ENCODE measurements at regions not wholly inside any gene's neighbourhood (a gene's known extent, or its start where the extent isn't known, plus 50 kb on each side); places are given as distances from the start of the nearest gene placed in this dataset.

DNA sequence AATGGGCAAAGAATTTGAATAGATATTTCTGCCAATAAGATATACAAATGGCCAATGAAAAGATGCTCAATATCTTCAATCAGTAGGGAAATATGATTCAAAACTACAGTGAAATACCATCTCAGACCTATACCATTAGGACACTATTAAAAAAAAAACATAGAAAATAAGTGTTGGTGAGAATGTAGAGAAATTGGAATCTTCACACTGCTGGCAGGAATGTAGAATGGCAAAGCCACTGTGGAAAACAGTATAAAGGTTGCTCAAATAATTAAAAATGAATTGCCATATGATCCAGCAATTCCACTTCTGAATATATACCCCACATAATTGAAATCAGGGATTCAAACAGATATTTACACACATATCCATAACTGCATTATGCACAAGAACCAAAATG lies 88.1 kb upstream of the STARD13 start:
- Histone ChIP-seq H3K9me3 (ENCODE audit: insufficient read depth, low read length) (no peaks in the 10 kb centered on the region), H3K9ac (ENCODE audit: insufficient read length, low read depth) (no peak overlapping the region), H3K4me1 (ENCODE audit: insufficient read depth, insufficient read length) (no peaks in the 10 kb centered on the region), H3K27me3 (ENCODE audit: insufficient read depth, insufficient read length) (no peaks in the 10 kb centered on the region), H3K4me3 (ENCODE audit: insufficient read length, low read depth) (no peak overlapping the region), H3K36me3 (ENCODE audit: insufficient read depth, insufficient read length, low read length) (no peaks in the 10 kb centered on the region)
- no peak for TF ChIP-seq ZNF274 (IDR thresholded peaks at IDR 0.05; ENCODE audit: low read depth, low read length)
- no peak for TF ChIP-seq YY1 (IDR thresholded peaks at IDR 0.05; ENCODE audit: insufficient read depth, insufficient read length)
- TF ChIP-seq SUZ12 (IDR thresholded peaks at IDR 0.05; ENCODE audit: extremely low read depth, insufficient read depth, insufficient read length) = no peak
- no peak for DNase-seq (ENCODE audit: low read depth, low spot score)

- Histone ChIP-seq H3K9me3 (ENCODE audit: insufficient read depth, low read length) (no peaks in the 10 kb centered on the region), H3K27me3 (ENCODE audit: insufficient read depth, insufficient read length) (no peaks in the 10 kb centered on the region), H3K4me3 (ENCODE audit: insufficient read length, low read depth) (no peak overlapping the region), H3K9ac (ENCODE audit: insufficient read length, low read depth) (no peak overlapping the region), H3K36me3 (ENCODE audit: insufficient read depth, insufficient read length, low read length) (no peaks in the 10 kb centered on the region), H3K4me1 (ENCODE audit: insufficient read depth, insufficient read length) (no peaks in the 10 kb centered on the region)
- no peak for DNase-seq (ENCODE audit: low read depth, low spot score)
- TF ChIP-seq YY1 (IDR thresholded peaks at IDR 0.05; ENCODE audit: insufficient read depth, insufficient read length) = no peak
- no peak for TF ChIP-seq ZNF274 (IDR thresholded peaks at IDR 0.05; ENCODE audit: low read depth, low read length)
- TF ChIP-seq SUZ12 (IDR thresholded peaks at IDR 0.05; ENCODE audit: extremely low read depth, insufficient read depth, insufficient read length) = no peak
Observed at GRCh38 chr13:33375421-33375820, 89.9 kb upstream of the STARD13 start.

DNA sequence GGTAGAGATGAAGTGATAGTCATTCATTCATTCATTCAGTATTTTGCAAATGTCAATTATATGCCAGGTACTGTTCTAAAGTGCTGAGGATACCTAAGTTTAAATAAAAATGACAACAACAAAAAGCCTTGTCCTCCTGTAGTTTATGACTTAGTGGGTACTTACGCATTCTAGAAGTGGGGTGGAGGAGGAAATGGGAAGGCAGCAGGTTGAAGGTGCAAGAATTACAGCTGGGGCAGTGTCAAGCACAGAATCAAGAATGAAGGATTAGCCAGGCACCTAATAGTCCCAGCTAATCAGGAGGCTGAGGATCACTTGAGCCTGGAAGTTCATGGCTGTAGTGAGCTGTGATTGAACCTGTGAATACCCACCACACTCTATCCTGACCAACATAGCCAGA lies 90.7 kb upstream of the STARD13 start:
- no peak overlapping the region for H3K9ac ChIP-seq (ENCODE audit: insufficient read length, low read depth)
- H3K36me3 ChIP-seq (ENCODE audit: insufficient read depth, insufficient read length, low read length) = no peaks in the 10 kb centered on the region
- no peak for TF ChIP-seq YY1 (IDR thresholded peaks at IDR 0.05; ENCODE audit: insufficient read depth, insufficient read length)
- TF ChIP-seq ZNF274 (IDR thresholded peaks at IDR 0.05; ENCODE audit: low read depth, low read length) = no peak
- TF ChIP-seq SUZ12 (IDR thresholded peaks at IDR 0.05; ENCODE audit: extremely low read depth, insufficient read depth, insufficient read length) = no peak
- no peak overlapping the region for H3K4me3 ChIP-seq (ENCODE audit: insufficient read length, low read depth)
- H3K27me3 ChIP-seq (ENCODE audit: insufficient read depth, insufficient read length) = no peaks in the 10 kb centered on the region
- no peaks in the 10 kb centered on the region for H3K9me3 ChIP-seq (ENCODE audit: insufficient read depth, low read length)
- no peaks in the 10 kb centered on the region for H3K4me1 ChIP-seq (ENCODE audit: insufficient read depth, insufficient read length)
- DNase-seq (ENCODE audit: low read depth, low spot score) = no peak

- Histone ChIP-seq H3K9ac (ENCODE audit: insufficient read length, low read depth) (no peak overlapping the region), H3K36me3 (ENCODE audit: insufficient read depth, insufficient read length, low read length) (no peaks in the 10 kb centered on the region), H3K27me3 (ENCODE audit: insufficient read depth, insufficient read length) (no peaks in the 10 kb centered on the region), H3K4me1 (ENCODE audit: insufficient read depth, insufficient read length) (no peaks in the 10 kb centered on the region), H3K4me3 (ENCODE audit: insufficient read length, low read depth) (no peak overlapping the region), H3K9me3 (ENCODE audit: insufficient read depth, low read length) (no peaks in the 10 kb centered on the region)
- no peak for TF ChIP-seq YY1 (IDR thresholded peaks at IDR 0.05; ENCODE audit: insufficient read depth, insufficient read length)
- no peak for TF ChIP-seq SUZ12 (IDR thresholded peaks at IDR 0.05; ENCODE audit: extremely low read depth, insufficient read depth, insufficient read length)
- TF ChIP-seq ZNF274 (IDR thresholded peaks at IDR 0.05; ENCODE audit: low read depth, low read length) = no peak
- no peak for DNase-seq (ENCODE audit: low read depth, low spot score)
Observed at GRCh38 chr13:33377411-33377810, 91.9 kb upstream of the STARD13 start.

DNA sequence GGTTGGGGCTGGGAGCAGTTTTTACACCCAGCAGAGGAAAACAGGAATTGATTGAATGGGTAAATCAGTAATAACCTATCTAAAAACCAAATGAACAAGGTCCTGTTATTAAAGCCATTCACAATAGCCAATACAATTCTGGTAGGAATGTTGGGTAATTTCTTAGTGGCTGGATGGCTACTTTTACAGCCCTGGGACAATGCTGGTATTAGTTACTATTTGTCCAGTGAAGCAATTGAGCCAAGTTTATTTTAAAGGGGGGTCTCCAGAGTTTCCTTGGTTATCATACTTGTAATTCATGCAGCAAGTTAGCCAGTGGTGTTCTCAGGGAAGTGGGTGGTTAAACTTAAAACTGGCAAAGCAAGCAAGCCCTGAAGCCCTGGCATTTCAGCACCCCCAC lies 92.3 kb upstream of the STARD13 start:
- no peak for DNase-seq (ENCODE audit: low read depth, low spot score)
- Histone ChIP-seq H3K4me3 (ENCODE audit: insufficient read length, low read depth) (no peak overlapping the region), H3K9me3 (ENCODE audit: insufficient read depth, low read length) (no peaks in the 10 kb centered on the region), H3K9ac (ENCODE audit: insufficient read length, low read depth) (no peak overlapping the region), H3K4me1 (ENCODE audit: insufficient read depth, insufficient read length) (no peaks in the 10 kb centered on the region), H3K27me3 (ENCODE audit: insufficient read depth, insufficient read length) (no peaks in the 10 kb centered on the region), H3K36me3 (ENCODE audit: insufficient read depth, insufficient read length, low read length) (no peaks in the 10 kb centered on the region)
- TF ChIP-seq ZNF274 (IDR thresholded peaks at IDR 0.05; ENCODE audit: low read depth, low read length) = no peak

DNA sequence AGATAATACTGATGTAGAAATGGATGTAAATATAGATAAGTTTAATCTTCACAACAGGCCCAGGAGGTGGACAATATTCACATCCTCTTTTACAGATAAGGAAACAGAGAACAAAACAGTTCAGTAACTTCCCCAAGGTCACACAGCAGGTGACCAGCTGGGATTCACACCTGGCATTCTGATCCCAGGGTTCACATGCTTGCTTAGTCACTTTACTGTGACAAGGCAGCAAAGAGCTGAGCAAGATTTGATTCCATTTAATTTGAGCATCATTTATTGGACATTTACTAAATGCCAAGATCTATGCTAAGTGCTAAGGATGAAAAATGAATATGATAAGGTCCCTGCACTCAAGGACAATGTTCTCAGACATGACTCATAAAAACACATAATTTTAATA lies 94.1 kb upstream of the STARD13 start:
- H3K27me3 ChIP-seq (ENCODE audit: insufficient read depth, insufficient read length) = no peaks in the 10 kb centered on the region
- no peak overlapping the region for H3K9ac ChIP-seq (ENCODE audit: insufficient read length, low read depth)
- no peaks in the 10 kb centered on the region for H3K36me3 ChIP-seq (ENCODE audit: insufficient read depth, insufficient read length, low read length)
- TF ChIP-seq YY1 (IDR thresholded peaks at IDR 0.05; ENCODE audit: insufficient read depth, insufficient read length) (no peak), SUZ12 (IDR thresholded peaks at IDR 0.05; ENCODE audit: extremely low read depth, insufficient read depth, insufficient read length) (no peak)
- DNase-seq (ENCODE audit: low read depth, low spot score) = no peak
- no peaks in the 10 kb centered on the region for H3K9me3 ChIP-seq (ENCODE audit: insufficient read depth, low read length)
- no peaks in the 10 kb centered on the region for H3K4me1 ChIP-seq (ENCODE audit: insufficient read depth, insufficient read length)
- H3K4me3 ChIP-seq (ENCODE audit: insufficient read length, low read depth) = no peak overlapping the region

DNA sequence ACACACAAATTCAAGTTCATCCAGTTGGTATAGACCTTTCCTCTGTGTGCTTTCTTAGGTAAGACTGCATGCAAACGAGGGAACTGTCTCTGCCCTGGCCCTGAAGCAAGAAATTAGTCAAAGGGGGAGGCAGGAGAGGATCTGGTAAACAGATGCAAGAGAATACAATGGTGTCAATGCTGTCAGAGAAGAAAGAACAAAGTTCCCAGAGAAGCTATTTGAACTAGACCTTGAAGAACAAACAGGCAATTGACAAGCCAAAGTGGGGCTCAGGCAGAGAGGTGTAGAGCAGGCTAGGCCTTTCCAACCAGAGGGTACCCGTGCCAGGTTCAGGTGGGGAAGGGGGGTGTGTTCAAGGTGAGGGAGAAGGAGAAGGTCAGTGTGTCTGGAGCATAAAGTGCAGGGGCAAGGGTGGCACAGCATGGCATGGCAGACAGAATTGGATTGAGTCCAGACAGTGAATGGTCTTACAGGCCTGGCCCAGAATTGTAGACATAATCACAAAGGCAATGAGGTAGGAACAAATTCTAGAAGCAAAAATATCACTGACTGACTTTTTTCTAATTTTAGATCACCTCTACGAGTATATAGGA lies 95.0 kb upstream of the STARD13 start:
- Histone ChIP-seq H3K27me3 (ENCODE audit: insufficient read depth, insufficient read length) (no peaks in the 10 kb centered on the region), H3K9ac (ENCODE audit: insufficient read length, low read depth) (no peak overlapping the region), H3K4me3 (ENCODE audit: insufficient read length, low read depth) (no peak overlapping the region), H3K36me3 (ENCODE audit: insufficient read depth, insufficient read length, low read length) (no peaks in the 10 kb centered on the region), H3K9me3 (ENCODE audit: insufficient read depth, low read length) (no peaks in the 10 kb centered on the region), H3K4me1 (ENCODE audit: insufficient read depth, insufficient read length) (no peaks in the 10 kb centered on the region)
- TF ChIP-seq YY1 (IDR thresholded peaks at IDR 0.05; ENCODE audit: insufficient read depth, insufficient read length) = no peak
- TF ChIP-seq ZNF274 (IDR thresholded peaks at IDR 0.05; ENCODE audit: low read depth, low read length) = no peak
- TF ChIP-seq SUZ12 (IDR thresholded peaks at IDR 0.05; ENCODE audit: extremely low read depth, insufficient read depth, insufficient read length) = no peak
- DNase-seq (ENCODE audit: low read depth, low spot score) = no peak

GRCh38 chr13:33381180-33381579 lies 95.6 kb upstream of the STARD13 start:
- TF ChIP-seq YY1 (IDR thresholded peaks at IDR 0.05; ENCODE audit: insufficient read depth, insufficient read length) (no peak), SUZ12 (IDR thresholded peaks at IDR 0.05; ENCODE audit: extremely low read depth, insufficient read depth, insufficient read length) (no peak), ZNF274 (IDR thresholded peaks at IDR 0.05; ENCODE audit: low read depth, low read length) (no peak)

More at GRCh38 chr13:33381180-33381579, 95.6 kb upstream of the STARD13 start:
- no peak for DNase-seq (ENCODE audit: low read depth, low spot score)
- Histone ChIP-seq H3K27me3 (ENCODE audit: insufficient read depth, insufficient read length) (no peaks in the 10 kb centered on the region), H3K4me3 (ENCODE audit: insufficient read length, low read depth) (no peak overlapping the region), H3K9ac (ENCODE audit: insufficient read length, low read depth) (no peak overlapping the region), H3K9me3 (ENCODE audit: insufficient read depth, low read length) (no peaks in the 10 kb centered on the region), H3K4me1 (ENCODE audit: insufficient read depth, insufficient read length) (no peaks in the 10 kb centered on the region), H3K36me3 (ENCODE audit: insufficient read depth, insufficient read length, low read length) (no peaks in the 10 kb centered on the region)

Data from NT2/D1 (cell line).